ENCODE measurements at regions not wholly inside any gene's neighbourhood (a gene's known extent, or its start where the extent isn't known, plus 50 kb on each side); places are given as distances from the start of the nearest gene placed in this dataset.

GRCh38 chr10:10644676-10645385 is 372.8 kb upstream of the CELF2 start:
- DNase-seq = no peak

- DNase-seq = no peak
Measured at GRCh38 chr10:10647331-10647730, 370.3 kb upstream of the CELF2 start.

GRCh38 chr10:10657139-10657760 is 360.4 kb upstream of the CELF2 start:
- no peak for DNase-seq

GRCh38 chr10:10658172-10658785 is 359.4 kb upstream of the CELF2 start:
- DNase-seq = peak; percentile 52

- no peak for DNase-seq
Measured at GRCh38 chr10:10660054-10660453, 357.6 kb upstream of the CELF2 start.

- no peak for DNase-seq
Measured at GRCh38 chr10:10661176-10661575, 356.5 kb upstream of the CELF2 start.

- peak; percentile 47 for DNase-seq
Measured at GRCh38 chr10:10662716-10663408, 354.8 kb upstream of the CELF2 start.

GRCh38 chr10:10663622-10664021 is 354.1 kb upstream of the CELF2 start:
- DNase-seq = no peak

- no peak for DNase-seq
Measured at GRCh38 chr10:10665750-10666149, 351.9 kb upstream of the CELF2 start.

- no peak for DNase-seq
Measured at GRCh38 chr10:10667466-10667865, 350.2 kb upstream of the CELF2 start.

- no peak for DNase-seq
Measured at GRCh38 chr10:10676972-10677371, 340.7 kb upstream of the CELF2 start.

GRCh38 chr10:10677479-10677878 is 340.2 kb upstream of the CELF2 start:
- peak; percentile 75 for DNase-seq

GRCh38 chr10:10680496-10680895 is 337.2 kb upstream of the CELF2 start:
- no peak for DNase-seq

- DNase-seq = no peak
Measured at GRCh38 chr10:10684972-10685371, 332.7 kb upstream of the CELF2 start.

- DNase-seq = no peak
Measured at GRCh38 chr10:10685566-10685965, 332.1 kb upstream of the CELF2 start.

GRCh38 chr10:10687751-10688150 is 329.9 kb upstream of the CELF2 start:
- no peak for DNase-seq

- DNase-seq = no peak
Measured at GRCh38 chr10:10699427-10699826, 318.2 kb upstream of the CELF2 start.

- no peak for DNase-seq
Measured at GRCh38 chr10:10701084-10701611, 316.5 kb upstream of the CELF2 start.

GRCh38 chr10:10702211-10702610 is 315.5 kb upstream of the CELF2 start:
- no peak for DNase-seq

GRCh38 chr10:10703382-10703781 is 314.3 kb upstream of the CELF2 start:
- DNase-seq = no peak

GRCh38 chr10:10712155-10712704 is 305.4 kb upstream of the CELF2 start:
- no peak for DNase-seq

GRCh38 chr10:10714327-10714726 is 303.3 kb upstream of the CELF2 start:
- DNase-seq = no peak

GRCh38 chr10:10716972-10717371 is 300.7 kb upstream of the CELF2 start:
- no peak for DNase-seq
